H1 (cell line): ENCODE measurements at regions not wholly inside any gene's neighbourhood (a gene's known extent, or its start where the extent isn't known, plus 50 kb on each side); places are given as distances from the start of the nearest gene placed in this dataset.

Source experiments
- CTCF ChIA-PET: fragments of 300-600 bp; sonication (Branson Sonifier 250); formaldehyde crosslinking; loops from one replicate; lab custom pipeline; 2021; ENCODE audit not compliant: partially characterized antibody; lab: Charles Lee
- POLR2A ChIA-PET: fragments of 300-600 bp; sonication (Branson Sonifier 250); formaldehyde crosslinking; loops from one replicate; lab custom pipeline; 2021; ENCODE audit warnings: inconsistent platforms; ENCODE audit not compliant: partially characterized antibody; lab: Charles Lee
- DNase-seq, 2 experiments: peaks; one replicate each; pipeline versions ENCODE4 v3.0.0 to v3.0.0-alpha.2; 2010 to 2022; ENCODE audit warnings: low spot score in 2 of 2, low read depth in 1 of 2, mixed read lengths in 1 of 2
- FAIRE-seq: peaks from 2 replicates; lab custom pipeline; 2011; peaks lifted over from hg19 to GRCh38; lab: Jason Lieb, UNC
- H2AFZ ChIP-seq: 2 replicates; pipeline ENCODE4 v1.8.1; 2012; ENCODE audit warnings: low read length, inconsistent platforms
- H2AK5ac ChIP-seq: 2 replicates; pipeline ENCODE4 v1.6.1; 2013; ENCODE audit warnings: low read depth, low read length
- H2BK120ac ChIP-seq: replicated peaks from 2 replicates; pipeline ENCODE3; 2013; ENCODE audit warnings: low read depth, low read length, inconsistent platforms
- H2BK12ac ChIP-seq: 2 replicates; pipeline ENCODE4 v1.6.1; 2013; ENCODE audit warnings: low read depth, low read length
- H2BK15ac ChIP-seq: 2 replicates; pipeline ENCODE4 v1.6.1; 2013; ENCODE audit warnings: low read length
- H2BK20ac ChIP-seq: 2 replicates; pipeline ENCODE4 v1.6.1; 2013; ENCODE audit warnings: low read length
- H2BK5ac ChIP-seq: 2 replicates; pipeline ENCODE4 v1.6.1; 2013; ENCODE audit warnings: low read depth, low read length
- H3K14ac ChIP-seq: 2 replicates; pipeline ENCODE4 v1.6.1; 2013; ENCODE audit warnings: inconsistent platforms; ENCODE audit not compliant: insufficient read length
- H3K18ac ChIP-seq: 2 replicates; pipeline ENCODE4 v1.6.1; 2013; ENCODE audit warnings: low read length; ENCODE audit errors: extremely low read depth
- H3K23ac ChIP-seq: 2 replicates; pipeline ENCODE4 v1.6.1; 2013; ENCODE audit warnings: inconsistent platforms; ENCODE audit not compliant: insufficient read length
- H3K23me2 ChIP-seq: 2 replicates; pipeline ENCODE4 v1.6.1; 2013; ENCODE audit warnings: low read depth, low read length
- H3K27ac ChIP-seq: 2 replicates; pipeline ENCODE4 v1.6.1; 2011; ENCODE audit warnings: low read depth, low read length, inconsistent platforms
- H3K27me3 ChIP-seq, 4 experiments: replicated peaks in 1 of 4; 1 replicate in 1 of 4; 2 replicates in 3 of 4; pipeline versions ENCODE4 v1.6.1 to v1.8.1; 2011 to 2013; ENCODE audit warnings: low read length in 3 of 4, mild to moderate bottlenecking in 3 of 4, inconsistent platforms in 2 of 4, mixed read lengths in 2 of 4, moderate library complexity in 1 of 4; ENCODE audit not compliant: control insufficient read depth in 3 of 4, insufficient read depth in 3 of 4; ENCODE audit errors: extremely low read depth in 1 of 4
- H3K36me3 ChIP-seq, 4 experiments: 2 replicates each; pipeline versions ENCODE4 v1.6.1 to v1.8.1; 2011 to 2013; ENCODE audit warnings: mild to moderate bottlenecking in 4 of 4, low read length in 3 of 4, moderate library complexity in 2 of 4, control low read depth in 1 of 4, inconsistent platforms in 1 of 4; ENCODE audit not compliant: insufficient read depth in 4 of 4, control insufficient read depth in 2 of 4
- H3K4ac ChIP-seq: replicated peaks from 2 replicates; pipeline ENCODE3; 2013; ENCODE audit warnings: low read length, low read depth, mixed read lengths, inconsistent platforms; ENCODE audit not compliant: insufficient read length
- H3K4me1 ChIP-seq, 4 experiments: replicated peaks in 1 of 4; 1 replicate in 1 of 4; 2 replicates in 3 of 4; pipeline versions ENCODE4 v1.6.1 to v1.8.1; 2011 to 2013; ENCODE audit warnings: low read length in 3 of 4, inconsistent platforms in 2 of 4, mixed read lengths in 1 of 4; ENCODE audit not compliant: insufficient read depth in 4 of 4, control insufficient read depth in 3 of 4
- H3K4me2 ChIP-seq, 2 experiments: 2 replicates each; pipeline versions ENCODE4 v1.6.1 to v1.8.1; 2011 to 2013; ENCODE audit warnings: low read depth in 2 of 2, low read length in 2 of 2, control low read depth in 1 of 2, inconsistent platforms in 1 of 2, mild to moderate bottlenecking in 1 of 2; ENCODE audit not compliant: insufficient read depth in 1 of 2
- H3K4me3 ChIP-seq, 4 experiments: fragments of 200-600, 300-600 bp in 1 of 4; sonication (generic), shearing (Covaris generic), sonication (Bioruptor Twin) in 1 of 4; 2 replicates each; pipeline versions ENCODE4 v1.5.1 to v1.8.1; 2011 to 2016; ENCODE audit warnings: low read length in 4 of 4, low read depth in 3 of 4, control low read depth in 2 of 4, inconsistent platforms in 2 of 4, mild to moderate bottlenecking in 2 of 4, mixed read lengths in 1 of 4, moderate library complexity in 1 of 4; ENCODE audit not compliant: insufficient read depth in 2 of 4; ENCODE audit errors: extremely low read depth in 1 of 4
- H3K56ac ChIP-seq: replicated peaks from 2 replicates; pipeline ENCODE3; 2013; ENCODE audit warnings: low read depth, mild to moderate bottlenecking, mixed read lengths, low read length, inconsistent platforms; ENCODE audit not compliant: insufficient read length
- H3K79me1 ChIP-seq: 2 replicates; pipeline ENCODE4 v1.6.1; 2013; ENCODE audit warnings: low read depth, low read length, control low read depth
- H3K79me2 ChIP-seq, 2 experiments: 2 replicates each; pipeline versions ENCODE4 v1.6.1 to v1.8.1; 2012 to 2013; ENCODE audit warnings: low read length in 2 of 2, mild to moderate bottlenecking in 2 of 2, inconsistent platforms in 1 of 2; ENCODE audit not compliant: insufficient read depth in 2 of 2, control insufficient read depth in 1 of 2
- H3K9ac ChIP-seq, 4 experiments: replicated peaks in 1 of 4; 1 replicate in 1 of 4; 2 replicates in 3 of 4; pipeline versions ENCODE4 v1.6.1 to v1.8.1; 2011 to 2013; ENCODE audit warnings: low read depth in 3 of 4, low read length in 3 of 4, control low read depth in 2 of 4, mild to moderate bottlenecking in 2 of 4, moderate library complexity in 2 of 4, inconsistent platforms in 1 of 4; ENCODE audit errors: extremely low read depth in 1 of 4
- H3K9me3 ChIP-seq, 2 experiments: 2 replicates each; pipeline versions ENCODE4 v1.6.1 to v1.8.1; 2012 to 2013; ENCODE audit warnings: mild to moderate bottlenecking in 2 of 2, moderate library complexity in 2 of 2, control low read depth in 1 of 2, inconsistent platforms in 1 of 2, low read depth in 1 of 2, low read length in 1 of 2, mixed read lengths in 1 of 2; ENCODE audit not compliant: insufficient read depth in 2 of 2
- H4K20me1 ChIP-seq, 2 experiments: replicated peaks in 1 of 2; 2 replicates each; pipeline versions ENCODE3 to v1.8.1; 2011 to 2013; ENCODE audit warnings: inconsistent platforms in 2 of 2, low read length in 2 of 2, mild to moderate bottlenecking in 1 of 2; ENCODE audit not compliant: insufficient read depth in 2 of 2, control insufficient read depth in 1 of 2
- H4K5ac ChIP-seq: 2 replicates; pipeline ENCODE4 v1.6.1; 2013; ENCODE audit warnings: low read length, low read depth, mixed read lengths, inconsistent platforms; ENCODE audit not compliant: insufficient read length
- H4K8ac ChIP-seq: 2 replicates; pipeline ENCODE4 v1.8.0; 2013; ENCODE audit warnings: mild to moderate bottlenecking, moderate library complexity, low read length, inconsistent platforms; ENCODE audit not compliant: insufficient read depth; ENCODE audit errors: extremely low read depth
- H4K91ac ChIP-seq: replicated peaks from 2 replicates; pipeline ENCODE3; 2013; ENCODE audit warnings: low read length, mixed read lengths, inconsistent platforms; ENCODE audit not compliant: insufficient read length
- BRCA1 ChIP-seq: IDR thresholded peaks from 2 replicates; pipeline ENCODE4 v1.6.1; 2012; ENCODE audit warnings: low read depth, low read length, improper control_type of control experiment
- MAFK ChIP-seq: IDR thresholded peaks from 2 replicates; pipeline ENCODE4 v1.6.1; 2012; ENCODE audit warnings: low read depth, mild to moderate bottlenecking, improper control_type of control experiment, low read length
- WGBS, 2 experiments: shearing (Covaris generic) in 1 of 2; methylation state at CpG; one replicate each; pipeline versions ENCODE4 v1.1.6 to v1.1.7; 2013 to 2015; ENCODE audit warnings: low lambda C conversion rate in 2 of 2, mixed read lengths in 2 of 2, inconsistent platforms in 1 of 2, low coverage in 1 of 2, missing lambda C conversion rate in 1 of 2; ENCODE audit not compliant: insufficient replicate concordance in 2 of 2, insufficient coverage in 1 of 2, insufficient read length in 1 of 2; ENCODE audit errors: extremely low coverage in 1 of 2, missing lambda C conversion rate in 1 of 2; 5-methylcytosine and 5-hydroxymethylcytosine counted together

- H3K79me2 ChIP-seq: no peaks in the 10 kb centered on the region
- H3K14ac ChIP-seq: no peak overlapping the region
- H4K91ac ChIP-seq: no peak overlapping the region
- H2BK12ac ChIP-seq: no peak overlapping the region
- TF ChIP-seq MAFK (0 out of 2 replicates have a peak, but pooled peaks have one; percentile 46), BRCA1 (no peak)
- DNase-seq (no peak), FAIRE-seq (no peak)
- H3K4me1 ChIP-seq: no peaks in the 10 kb centered on the region
- H2BK120ac ChIP-seq: no peak overlapping the region
- H3K4me2 ChIP-seq: no peak overlapping the region
- H4K5ac ChIP-seq: no peak overlapping the region
- no peak overlapping the region for H3K23ac ChIP-seq
- no peak overlapping the region for H2BK5ac ChIP-seq
- no peak overlapping the region for H3K9ac ChIP-seq
- ChIA-PET POLR2A (no interaction called here), CTCF (interaction anchor here (0.6 kb wide), 1 partner anchor 588 kb away, joined by 5 read pairs; no protein-coding TSS in a partner anchor)
- no peaks in the 10 kb centered on the region for H3K79me1 ChIP-seq
- no peak overlapping the region for H2BK15ac ChIP-seq
- peak overlapping the region; percentile 19; the same call in 1 of the 2 replicates for H2AFZ ChIP-seq
- no peaks in the 10 kb centered on the region for H4K20me1 ChIP-seq
- 93% methylated on average over 2 of the region's 2 CpGs; no CpG with 5 or more reads in 1 of the 2 experiments for WGBS, 2 experiments
- H3K4ac ChIP-seq: no peak overlapping the region
- H3K4me3 ChIP-seq: no peak overlapping the region
- H2BK20ac ChIP-seq: no peak overlapping the region
- no peak overlapping the region for H4K8ac ChIP-seq
- H3K27me3 ChIP-seq: no peaks in the 10 kb centered on the region
- H2AK5ac ChIP-seq: no peak overlapping the region
- H3K23me2 ChIP-seq: no peaks in the 10 kb centered on the region
- no peaks in the 10 kb centered on the region for H3K36me3 ChIP-seq
- H3K56ac ChIP-seq: no peak overlapping the region
- H3K9me3 ChIP-seq: peaks cover 13 to 14% of the 10 kb centered on the region in 2 experiments
- no peak overlapping the region for H3K27ac ChIP-seq
- H3K18ac ChIP-seq: no peak overlapping the region
Measured at GRCh38 chr11:37533087-37533486, 935.1 kb upstream of the RAG2 start.
